Activated naive CD8-positive, alpha-beta T cell treated with anti-CD3 and anti-CD28 coated beads, Interleukin-2, amount 50 U/mL, for 24 hours (primary cell): ENCODE measurements at regions not wholly inside any gene's neighbourhood (a gene's known extent, or its start where the extent isn't known, plus 50 kb on each side); places are given as distances from the start of the nearest gene placed in this dataset.
"Not testable (repeated sequence)": the region's sequence is repeated elsewhere in the genome, so short reads cannot be mapped to it uniquely, and the experiment has no call there.

Experiments used
- ATAC-seq: fragments of 150-1000 bp; cut with Tn5 transposase; one replicate; pipeline ENCODE4 v1.10.0; 2021
- DNase-seq: peaks from one replicate; pipeline ENCODE4 v3.0.0; 2021
- H3K27ac Mint-ChIP-seq: one replicate; pipeline ENCODE4 v1.8.0; 2021; ENCODE audit warnings: mild to moderate bottlenecking, mixed read lengths
- H3K27me3 Mint-ChIP-seq: one replicate; pipeline ENCODE4 v1.8.0; 2021; ENCODE audit warnings: mixed read lengths
- H3K36me3 Mint-ChIP-seq: one replicate; pipeline ENCODE4 v1.8.0; 2021; ENCODE audit warnings: low read depth, mixed read lengths
- H3K4me1 Mint-ChIP-seq: one replicate; pipeline ENCODE4 v1.8.0; 2021; ENCODE audit warnings: mixed read lengths
- H3K4me3 Mint-ChIP-seq: one replicate; pipeline ENCODE4 v1.8.0; 2021; ENCODE audit warnings: mild to moderate bottlenecking, moderate library complexity, mixed read lengths
- H3K9me3 Mint-ChIP-seq: one replicate; pipeline ENCODE4 v1.8.0; 2021; ENCODE audit warnings: mixed read lengths

- DNase-seq (no peak), ATAC-seq (no peak)
- Mint-ChIP-seq H3K4me3 (no peak overlapping the region), H3K9me3 (no peaks in the 10 kb centered on the region), H3K36me3 (no peaks in the 10 kb centered on the region), H3K27me3 (peaks cover 2% of the 10 kb centered on the region), H3K27ac (no peak overlapping the region), H3K4me1 (peaks cover 3% of the 10 kb centered on the region)
Measured at GRCh38 chr6:56732517-56732916, 89.8 kb upstream of the DST start.

DNA sequence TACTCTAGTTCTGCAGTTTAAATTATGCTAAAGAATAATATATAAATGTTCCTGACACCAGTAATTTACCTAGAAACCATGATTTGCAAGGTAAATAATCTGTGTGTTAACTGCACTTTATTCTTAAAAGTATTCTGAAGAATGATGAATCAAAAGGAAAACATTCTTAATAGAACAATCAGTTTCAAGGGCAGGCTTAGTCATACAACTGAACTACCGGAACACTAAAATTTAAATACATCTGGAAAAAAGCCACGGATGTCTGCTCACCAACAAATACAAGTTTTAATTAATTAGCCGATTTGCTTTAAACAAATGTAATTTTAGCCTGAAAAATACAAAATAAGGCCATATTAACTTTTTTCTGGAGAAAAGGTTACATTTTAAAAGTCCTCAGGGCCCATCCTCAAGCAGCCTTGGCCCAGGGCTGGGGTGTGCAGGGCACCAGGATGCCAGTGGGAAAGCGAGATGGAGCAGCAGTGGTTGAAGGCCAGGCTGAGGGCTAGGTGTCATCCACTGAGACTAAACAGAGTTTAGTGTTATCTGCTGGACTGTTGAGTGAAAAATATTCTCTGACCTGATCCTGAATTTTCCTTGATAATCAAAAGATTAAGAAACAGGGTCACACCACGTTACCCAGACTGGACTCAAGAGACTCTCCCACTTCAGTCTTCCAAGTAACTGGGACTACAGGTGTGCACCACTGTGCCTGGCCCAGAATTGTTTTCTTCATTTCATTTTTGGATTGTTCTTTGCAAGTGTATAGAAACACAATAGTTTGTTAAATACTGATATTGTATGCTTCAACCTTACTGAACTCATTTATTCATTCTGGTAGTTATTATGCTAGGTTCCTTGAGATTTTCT is 88.2 kb upstream of the DST start:
- no peaks in the 10 kb centered on the region for H3K36me3 Mint-ChIP-seq
- peaks cover 3% of the 10 kb centered on the region for H3K4me1 Mint-ChIP-seq
- no peaks in the 10 kb centered on the region for H3K27me3 Mint-ChIP-seq
- DNase-seq (no peak), ATAC-seq (no peak)
- H3K4me3 Mint-ChIP-seq = no peak overlapping the region
- no peaks in the 10 kb centered on the region for H3K9me3 Mint-ChIP-seq
- no peak overlapping the region for H3K27ac Mint-ChIP-seq

- DNase-seq = no peak
- Mint-ChIP-seq H3K27ac (no peak overlapping the region), H3K4me1 (peaks cover 3% of the 10 kb centered on the region), H3K36me3 (no peaks in the 10 kb centered on the region), H3K9me3 (no peaks in the 10 kb centered on the region), H3K27me3 (no peaks in the 10 kb centered on the region), H3K4me3 (no peak overlapping the region)
- no peak for ATAC-seq
Measured at GRCh38 chr6:56729719-56730118, 87.0 kb upstream of the DST start.

DNA sequence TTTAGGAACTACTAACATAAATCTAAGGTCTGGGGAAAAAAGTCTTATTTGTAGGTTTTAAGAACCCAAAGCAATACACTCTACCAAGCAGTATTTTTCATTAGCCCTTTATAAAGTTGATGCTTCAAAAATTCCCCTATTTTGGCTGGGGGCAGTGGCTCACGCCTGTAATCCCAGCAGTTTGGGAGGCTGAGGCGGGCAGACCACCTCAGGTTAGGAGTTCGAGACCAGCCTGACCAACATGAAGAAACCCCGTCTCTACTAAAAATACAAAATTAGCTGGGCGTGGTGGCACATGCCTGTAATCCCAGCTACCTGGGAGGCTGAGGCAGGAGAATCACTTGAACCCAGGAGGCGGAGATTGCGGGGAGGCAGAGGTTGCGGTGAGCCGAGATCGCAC is 86.5 kb upstream of the DST start:
- H3K27ac Mint-ChIP-seq, DNase-seq, H3K27me3 Mint-ChIP-seq, ATAC-seq, H3K4me1 Mint-ChIP-seq, H3K4me3 Mint-ChIP-seq, H3K36me3 Mint-ChIP-seq, H3K9me3 Mint-ChIP-seq: not testable (repeated sequence)

- ATAC-seq (no peak), DNase-seq (no peak)
- Mint-ChIP-seq H3K36me3 (no peaks in the 10 kb centered on the region), H3K4me3 (no peak overlapping the region), H3K9me3 (no peaks in the 10 kb centered on the region), H3K27ac (no peak overlapping the region), H3K4me1 (peaks cover 3% of the 10 kb centered on the region), H3K27me3 (no peaks in the 10 kb centered on the region)
Measured at GRCh38 chr6:56727097-56727850, 84.6 kb upstream of the DST start.

GRCh38 chr6:56725254-56725653 is 82.6 kb upstream of the DST start:
- ATAC-seq (no peak), DNase-seq (no peak)
- no peak overlapping the region for H3K4me3 Mint-ChIP-seq
- H3K27me3 Mint-ChIP-seq = no peaks in the 10 kb centered on the region
- no peaks in the 10 kb centered on the region for H3K9me3 Mint-ChIP-seq
- no peaks in the 10 kb centered on the region for H3K36me3 Mint-ChIP-seq
- H3K27ac Mint-ChIP-seq = no peak overlapping the region
- H3K4me1 Mint-ChIP-seq = peaks cover 3% of the 10 kb centered on the region

GRCh38 chr6:56724455-56724854 is 81.8 kb upstream of the DST start:
- peaks cover 3% of the 10 kb centered on the region for H3K4me1 Mint-ChIP-seq
- no peak overlapping the region for H3K4me3 Mint-ChIP-seq
- peaks cover 3% of the 10 kb centered on the region for H3K27me3 Mint-ChIP-seq
- H3K9me3 Mint-ChIP-seq = peaks cover 3% of the 10 kb centered on the region
- H3K27ac Mint-ChIP-seq = no peak overlapping the region
- DNase-seq = no peak
- ATAC-seq = no peak
- H3K36me3 Mint-ChIP-seq = no peaks in the 10 kb centered on the region

DNA sequence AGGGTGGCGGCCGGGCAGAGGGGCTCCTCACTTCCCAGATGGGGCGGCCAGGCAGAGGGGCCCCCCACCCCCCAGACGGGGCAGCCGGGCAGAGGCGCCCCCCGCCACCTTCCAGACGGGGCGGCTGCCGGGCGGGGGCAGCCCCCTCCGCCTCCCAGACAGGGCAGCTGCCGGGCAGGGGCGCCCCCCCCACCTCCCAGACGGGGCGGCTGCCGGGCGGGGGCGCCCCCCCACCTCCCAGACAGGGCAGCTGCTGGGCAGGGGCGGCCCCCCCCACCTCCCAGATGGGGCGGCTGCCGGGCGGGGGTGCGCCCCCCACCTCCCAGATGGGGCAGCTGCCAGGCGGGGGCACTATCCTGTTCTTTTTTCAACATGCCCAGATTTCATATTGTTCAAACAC is 78.2 kb upstream of the DST start:
- Mint-ChIP-seq H3K4me3 (no peak overlapping the region), H3K27ac (no peak overlapping the region), H3K36me3 (no peaks in the 10 kb centered on the region), H3K27me3 (peaks cover 12% of the 10 kb centered on the region), H3K9me3 (peaks cover 10% of the 10 kb centered on the region), H3K4me1 (peaks cover 12% of the 10 kb centered on the region)
- DNase-seq (no peak), ATAC-seq (no peak)

GRCh38 chr6:56720202-56720601 is 77.5 kb upstream of the DST start:
- not testable (repeated sequence) for H3K9me3 Mint-ChIP-seq, H3K27ac Mint-ChIP-seq, ATAC-seq, DNase-seq, H3K36me3 Mint-ChIP-seq, H3K4me3 Mint-ChIP-seq
- Mint-ChIP-seq H3K4me1 (peaks cover 17% of the 10 kb centered on the region), H3K27me3 (peaks cover 14% of the 10 kb centered on the region)

- ATAC-seq = peak; percentile 81
- DNase-seq, H3K36me3 Mint-ChIP-seq, H3K9me3 Mint-ChIP-seq, H3K4me3 Mint-ChIP-seq: not testable (repeated sequence)
- Mint-ChIP-seq H3K27ac (peak overlapping the region; percentile 90), H3K27me3 (peaks cover 14% of the 10 kb centered on the region), H3K4me1 (peaks cover 17% of the 10 kb centered on the region)
Measured at GRCh38 chr6:56719315-56720058, 76.8 kb upstream of the DST start.

- Mint-ChIP-seq H3K27ac (peak overlapping the region; percentile 11), H3K4me3 (no peak overlapping the region), H3K4me1 (peaks cover 17% of the 10 kb centered on the region), H3K27me3 (peaks cover 16% of the 10 kb centered on the region), H3K9me3 (peaks cover 10% of the 10 kb centered on the region), H3K36me3 (no peaks in the 10 kb centered on the region)
- ATAC-seq = no peak
- DNase-seq = no peak
Measured at GRCh38 chr6:56718236-56718635, 75.5 kb upstream of the DST start.

GRCh38 chr6:56716229-56716628 is 73.5 kb upstream of the DST start:
- H3K36me3 Mint-ChIP-seq = no peaks in the 10 kb centered on the region
- H3K9me3 Mint-ChIP-seq = peaks cover 10% of the 10 kb centered on the region
- H3K27ac Mint-ChIP-seq = no peak overlapping the region
- ATAC-seq = no peak
- peaks cover 17% of the 10 kb centered on the region for H3K4me1 Mint-ChIP-seq
- H3K27me3 Mint-ChIP-seq = peaks cover 18% of the 10 kb centered on the region
- no peak overlapping the region for H3K4me3 Mint-ChIP-seq
- no peak for DNase-seq

DNA sequence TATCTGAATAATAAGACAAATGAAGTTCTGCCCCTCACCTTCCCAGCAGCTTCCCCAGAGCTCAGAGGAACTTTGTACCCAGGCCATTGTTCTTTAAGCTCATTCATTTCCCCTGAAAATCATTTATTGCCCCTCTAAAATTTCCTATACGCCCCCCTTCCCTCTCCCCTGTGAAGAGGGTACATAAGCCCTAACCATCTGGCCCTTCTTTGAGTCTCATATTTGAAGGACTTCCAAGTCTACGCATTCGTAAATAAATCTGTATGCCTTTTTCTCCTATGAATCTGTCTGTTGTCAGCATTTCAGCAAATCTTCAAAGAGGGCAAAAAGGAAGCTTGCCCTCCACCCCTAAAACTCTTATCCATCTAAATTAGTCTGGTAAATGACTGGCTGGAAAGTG is 73.1 kb upstream of the DST start:
- H3K4me3 Mint-ChIP-seq = no peak overlapping the region
- no peak overlapping the region for H3K27ac Mint-ChIP-seq
- DNase-seq = no peak

DNA sequence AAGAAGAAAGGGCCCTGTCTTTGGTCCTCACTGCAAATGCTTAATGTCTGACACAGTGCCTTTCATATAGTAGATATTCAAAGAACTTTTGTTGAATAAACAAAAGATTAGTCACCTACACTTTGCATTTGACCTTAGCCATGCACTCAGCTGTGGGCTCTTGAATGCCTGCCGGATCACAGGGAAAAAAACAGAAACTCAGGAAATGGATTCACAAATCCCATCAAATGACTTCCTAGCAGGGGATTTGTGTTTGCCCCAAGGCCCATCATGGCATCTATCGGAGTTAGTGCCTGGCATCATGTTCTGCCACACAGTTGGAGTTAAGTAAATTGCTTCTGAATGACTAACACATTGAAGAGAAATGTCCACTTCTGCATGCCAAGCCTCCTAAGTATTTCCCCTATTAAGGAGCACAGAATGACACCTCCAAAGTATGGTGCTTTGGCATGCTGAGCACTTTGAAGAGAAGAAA is 72.3 kb upstream of the DST start:
- ATAC-seq (no peak), DNase-seq (no peak)
- Mint-ChIP-seq H3K27ac (no peak overlapping the region), H3K4me3 (no peak overlapping the region), H3K36me3 (no peaks in the 10 kb centered on the region), H3K9me3 (peaks cover 10% of the 10 kb centered on the region), H3K4me1 (peaks cover 17% of the 10 kb centered on the region), H3K27me3 (peaks cover 18% of the 10 kb centered on the region)

More for the DNA sequence above, 73.1 kb upstream of the DST start:
- Mint-ChIP-seq H3K27me3 (peaks cover 18% of the 10 kb centered on the region), H3K36me3 (no peaks in the 10 kb centered on the region), H3K4me1 (peaks cover 17% of the 10 kb centered on the region), H3K9me3 (peaks cover 10% of the 10 kb centered on the region)
- ATAC-seq = no peak
